IPS-20b (cell line): ENCODE measurements at regions not wholly inside any gene's neighbourhood (a gene's known extent, or its start where the extent isn't known, plus 50 kb on each side); places are given as distances from the start of the nearest gene placed in this dataset.
"Not testable (repeated sequence)": the region's sequence is repeated elsewhere in the genome, so short reads cannot be mapped to it uniquely, and the experiment has no call there.

Source experiments
- H3K27ac ChIP-seq: one replicate; pipeline ENCODE4 v1.5.1; 2013; ENCODE audit warnings: low read length
- H3K27me3 ChIP-seq: 2 replicates; pipeline ENCODE4 v1.6.1; 2013; ENCODE audit warnings: mild to moderate bottlenecking, low read length, inconsistent platforms; ENCODE audit not compliant: insufficient read depth
- H3K36me3 ChIP-seq: 2 replicates; pipeline ENCODE4 v1.6.1; 2013; ENCODE audit warnings: low read depth, mild to moderate bottlenecking, inconsistent platforms, low read length, moderate library complexity; ENCODE audit not compliant: insufficient read depth
- H3K4me1 ChIP-seq: 2 replicates; pipeline ENCODE4 v1.6.1; 2013; ENCODE audit warnings: mild to moderate bottlenecking, control low read depth, inconsistent platforms, low read length, moderate library complexity; ENCODE audit not compliant: insufficient read depth
- H3K4me3 ChIP-seq: 2 replicates; pipeline ENCODE4 v1.5.1; 2013; ENCODE audit warnings: mild to moderate bottlenecking, low read length, inconsistent platforms
- H3K9ac ChIP-seq: 2 replicates; pipeline ENCODE4 v1.6.1; 2013; ENCODE audit warnings: low read depth, mild to moderate bottlenecking, inconsistent platforms, low read length, moderate library complexity
- H3K9me3 ChIP-seq: 2 replicates; pipeline ENCODE4 v1.6.1; 2013; ENCODE audit warnings: mild to moderate bottlenecking, low read depth, low read length, inconsistent platforms; ENCODE audit not compliant: insufficient read depth

GRCh38 chr17:45656527-45657181, 127.5 kb upstream of the CRHR1 start:
- H3K27me3 ChIP-seq, result no peaks in the 10 kb centered on the region
- H3K4me1 ChIP-seq, result no peaks in the 10 kb centered on the region
- H3K27ac ChIP-seq, result no peak overlapping the region

GRCh38 chr17:45660474-45660873, 123.6 kb upstream of the CRHR1 start:
- Histone ChIP-seq H3K27ac (no peak overlapping the region), H3K4me3 (no peak overlapping the region), H3K4me1 (no peaks in the 10 kb centered on the region), H3K36me3 (no peaks in the 10 kb centered on the region), H3K9ac (no peak overlapping the region), H3K27me3 (no peaks in the 10 kb centered on the region), H3K9me3 (no peaks in the 10 kb centered on the region)

More at GRCh38 chr17:45656527-45657181, 127.5 kb upstream of the CRHR1 start:
- H3K9ac ChIP-seq, result no peak overlapping the region
- no peaks in the 10 kb centered on the region for H3K9me3 ChIP-seq
- no peak overlapping the region for H3K4me3 ChIP-seq
- no peaks in the 10 kb centered on the region for H3K36me3 ChIP-seq

GRCh38 chr17:45662432-45662831, 121.7 kb upstream of the CRHR1 start:
- H3K4me1 ChIP-seq, result no peaks in the 10 kb centered on the region
- no peak overlapping the region for H3K4me3 ChIP-seq
- H3K9me3 ChIP-seq, result no peaks in the 10 kb centered on the region
- H3K36me3 ChIP-seq, result no peaks in the 10 kb centered on the region
- no peaks in the 10 kb centered on the region for H3K27me3 ChIP-seq
- H3K27ac ChIP-seq, result no peak overlapping the region
- no peak overlapping the region for H3K9ac ChIP-seq

GRCh38 chr17:45663772-45664171, 120.3 kb upstream of the CRHR1 start:
- Histone ChIP-seq H3K27ac (no peak overlapping the region), H3K4me3 (no peak overlapping the region), H3K27me3 (no peaks in the 10 kb centered on the region), H3K36me3 (no peaks in the 10 kb centered on the region), H3K9ac (no peak overlapping the region), H3K4me1 (no peaks in the 10 kb centered on the region), H3K9me3 (no peaks in the 10 kb centered on the region)

- Histone ChIP-seq H3K36me3 (no peaks in the 10 kb centered on the region), H3K27me3 (peaks cover 8% of the 10 kb centered on the region), H3K27ac (no peak overlapping the region), H3K4me1 (no peaks in the 10 kb centered on the region), H3K4me3 (no peak overlapping the region), H3K9me3 (no peaks in the 10 kb centered on the region), H3K9ac (no peak overlapping the region)
Measured at GRCh38 chr17:45664921-45665320, 119.2 kb upstream of the CRHR1 start.

GRCh38 chr17:45666046-45666600, 118.0 kb upstream of the CRHR1 start:
- Histone ChIP-seq H3K4me1 (no peaks in the 10 kb centered on the region), H3K27ac (no peak overlapping the region), H3K27me3 (peaks cover 12% of the 10 kb centered on the region), H3K9me3 (no peaks in the 10 kb centered on the region), H3K36me3 (no peaks in the 10 kb centered on the region), H3K9ac (no peak overlapping the region), H3K4me3 (no peak overlapping the region)

- no peak overlapping the region for H3K9ac ChIP-seq
- H3K27me3 ChIP-seq, result peaks cover 12% of the 10 kb centered on the region
Measured at GRCh38 chr17:45666641-45667040, 117.5 kb upstream of the CRHR1 start.

GRCh38 chr17:45667591-45668171, 116.4 kb upstream of the CRHR1 start:
- H3K36me3 ChIP-seq, result no peaks in the 10 kb centered on the region
- peaks cover 12% of the 10 kb centered on the region for H3K27me3 ChIP-seq
- no peak overlapping the region for H3K27ac ChIP-seq
- no peaks in the 10 kb centered on the region for H3K4me1 ChIP-seq
- no peaks in the 10 kb centered on the region for H3K9me3 ChIP-seq
- no peak overlapping the region for H3K9ac ChIP-seq
- no peak overlapping the region for H3K4me3 ChIP-seq

More at GRCh38 chr17:45666641-45667040, 117.5 kb upstream of the CRHR1 start:
- Histone ChIP-seq H3K27ac (no peak overlapping the region), H3K4me1 (no peaks in the 10 kb centered on the region), H3K9me3 (no peaks in the 10 kb centered on the region), H3K4me3 (no peak overlapping the region), H3K36me3 (no peaks in the 10 kb centered on the region)

- no peaks in the 10 kb centered on the region for H3K4me1 ChIP-seq
- H3K4me3 ChIP-seq, result no peak overlapping the region
- no peaks in the 10 kb centered on the region for H3K9me3 ChIP-seq
- peaks cover 12% of the 10 kb centered on the region for H3K27me3 ChIP-seq
- H3K9ac ChIP-seq, result no peak overlapping the region
- H3K36me3 ChIP-seq, result no peaks in the 10 kb centered on the region
- no peak overlapping the region for H3K27ac ChIP-seq
Measured at GRCh38 chr17:45668316-45668715, 115.8 kb upstream of the CRHR1 start.

GRCh38 chr17:45672301-45672700, 111.8 kb upstream of the CRHR1 start:
- H3K27me3 ChIP-seq, result peaks cover 12% of the 10 kb centered on the region
- no peak overlapping the region for H3K27ac ChIP-seq
- H3K36me3 ChIP-seq, result no peaks in the 10 kb centered on the region
- no peaks in the 10 kb centered on the region for H3K9me3 ChIP-seq
- no peaks in the 10 kb centered on the region for H3K4me1 ChIP-seq
- no peak overlapping the region for H3K4me3 ChIP-seq
- no peak overlapping the region for H3K9ac ChIP-seq

- Histone ChIP-seq H3K27ac (no peak overlapping the region), H3K4me3 (no peak overlapping the region), H3K9me3 (no peaks in the 10 kb centered on the region), H3K27me3 (peaks cover 12% of the 10 kb centered on the region), H3K9ac (no peak overlapping the region), H3K36me3 (no peaks in the 10 kb centered on the region), H3K4me1 (no peaks in the 10 kb centered on the region)
Measured at GRCh38 chr17:45672792-45673191, 111.3 kb upstream of the CRHR1 start.

GRCh38 chr17:45673759-45674158, 110.4 kb upstream of the CRHR1 start:
- not testable (repeated sequence) for H3K4me3 ChIP-seq, H3K9ac ChIP-seq, H3K4me1 ChIP-seq, H3K36me3 ChIP-seq, H3K27ac ChIP-seq, H3K9me3 ChIP-seq
- peaks cover 12% of the 10 kb centered on the region for H3K27me3 ChIP-seq
